ENCODE measurements at regions not wholly inside any gene's neighbourhood (a gene's known extent, or its start where the extent isn't known, plus 50 kb on each side); places are given as distances from the start of the nearest gene placed in this dataset.
"Not testable (repeated sequence)": the region's sequence is repeated elsewhere in the genome, so short reads cannot be mapped to it uniquely, and the experiment has no call there.

DNA sequence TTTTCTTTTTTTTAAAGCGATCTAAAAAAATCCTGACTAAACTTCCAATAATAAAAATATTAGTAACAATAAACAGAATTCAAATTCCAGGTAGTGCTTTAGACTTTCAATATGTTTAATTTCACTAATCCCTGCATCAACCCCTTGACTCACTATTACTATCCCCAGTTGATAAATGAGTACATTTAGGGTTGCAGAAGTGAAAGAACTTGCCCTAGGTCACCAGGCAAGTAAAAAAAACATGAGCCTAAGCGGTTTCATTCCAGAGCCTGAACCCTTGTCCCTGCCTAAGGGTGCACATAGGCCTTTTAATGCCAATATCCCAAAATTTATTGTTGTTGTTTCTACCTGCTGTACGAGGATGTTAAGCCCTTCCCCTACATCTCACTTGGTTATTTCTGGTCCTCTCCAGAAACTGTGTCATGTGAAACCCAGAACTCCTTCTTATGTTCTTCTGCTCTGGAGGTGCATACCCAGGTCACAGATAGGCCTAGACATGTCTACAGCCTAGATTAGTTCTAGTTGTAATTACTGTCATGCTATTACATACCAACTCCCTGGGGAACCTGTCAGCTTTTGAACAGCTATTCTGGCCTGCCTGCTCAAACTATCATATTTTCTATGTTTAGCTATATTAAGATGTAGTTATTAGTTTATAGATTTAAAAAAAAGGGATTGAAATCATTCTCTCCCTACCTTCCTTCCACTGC is 244.5 kb upstream of the PITX2 start:
- TF ChIP-seq POLR2A (IDR thresholded peaks at IDR 0.05) (no peak), EP300 (IDR thresholded peaks at IDR 0.05) (no peak)
- TF ChIP-seq, protein P1, sequence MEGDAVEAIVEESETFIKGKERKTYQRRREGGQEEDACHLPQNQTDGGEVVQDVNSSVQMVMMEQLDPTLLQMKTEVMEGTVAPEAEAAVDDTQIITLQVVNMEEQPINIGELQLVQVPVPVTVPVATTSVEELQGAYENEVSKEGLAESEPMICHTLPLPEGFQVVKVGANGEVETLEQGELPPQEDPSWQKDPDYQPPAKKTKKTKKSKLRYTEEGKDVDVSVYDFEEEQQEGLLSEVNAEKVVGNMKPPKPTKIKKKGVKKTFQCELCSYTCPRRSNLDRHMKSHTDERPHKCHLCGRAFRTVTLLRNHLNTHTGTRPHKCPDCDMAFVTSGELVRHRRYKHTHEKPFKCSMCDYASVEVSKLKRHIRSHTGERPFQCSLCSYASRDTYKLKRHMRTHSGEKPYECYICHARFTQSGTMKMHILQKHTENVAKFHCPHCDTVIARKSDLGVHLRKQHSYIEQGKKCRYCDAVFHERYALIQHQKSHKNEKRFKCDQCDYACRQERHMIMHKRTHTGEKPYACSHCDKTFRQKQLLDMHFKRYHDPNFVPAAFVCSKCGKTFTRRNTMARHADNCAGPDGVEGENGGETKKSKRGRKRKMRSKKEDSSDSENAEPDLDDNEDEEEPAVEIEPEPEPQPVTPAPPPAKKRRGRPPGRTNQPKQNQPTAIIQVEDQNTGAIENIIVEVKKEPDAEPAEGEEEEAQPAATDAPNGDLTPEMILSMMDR (IDR thresholded peaks at IDR 0.05), result no peak
- Histone ChIP-seq H3K27ac (no peak overlapping the region), H3K4me1 (ENCODE audit: insufficient read depth) (no peaks in the 10 kb centered on the region), H3K36me3 (no peaks in the 10 kb centered on the region), H3K27me3 (no peaks in the 10 kb centered on the region), H3K4me3 (no peak overlapping the region), H3K9me3 (no peaks in the 10 kb centered on the region)
- WGBS, 3 donors, result 77 to 83% (median 78%) methylated on average over 3 of the region's 3 CpGs
- intact Hi-C loops (cut with DNase I), result no loop called here
- DNase-seq, result no peak

DNA sequence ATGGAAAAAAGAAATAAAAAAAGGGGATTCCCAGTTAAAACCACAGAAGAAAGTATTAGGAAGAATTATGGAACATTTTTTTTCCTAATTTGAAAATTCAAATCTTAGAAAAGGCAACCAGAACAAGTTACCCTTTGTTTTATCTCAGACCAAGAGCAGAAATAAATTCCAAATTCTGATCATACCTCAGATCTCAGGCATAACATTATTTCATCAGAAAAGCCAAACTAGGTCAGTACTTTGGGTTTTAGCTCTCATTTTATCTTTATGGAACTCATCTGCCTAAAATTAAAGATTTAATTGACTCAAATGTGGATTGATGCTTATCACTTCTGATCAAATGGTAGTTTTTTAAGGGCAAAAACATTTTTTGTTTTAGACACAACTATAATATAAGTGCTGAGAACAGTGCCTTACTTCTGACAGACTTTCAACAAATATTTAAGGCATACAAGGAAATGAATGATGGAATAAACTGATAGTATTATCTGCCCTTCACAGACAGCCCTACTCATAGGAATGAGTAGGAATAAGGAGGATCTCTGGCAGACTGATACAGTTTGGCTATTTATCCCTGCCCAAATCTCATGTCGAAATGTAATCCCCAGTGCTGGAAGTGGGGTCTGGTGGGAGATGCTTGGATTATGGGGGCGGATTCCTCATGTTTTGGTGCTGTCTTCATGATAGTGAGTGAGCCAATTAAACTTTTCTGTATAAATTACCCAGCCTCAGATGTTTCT is 245.3 kb upstream of the PITX2 start:
- intact Hi-C loops (cut with DNase I), result no loop called here
- no peaks in the 10 kb centered on the region for H3K4me1 ChIP-seq (ENCODE audit: insufficient read depth)
- TF ChIP-seq EP300 (IDR thresholded peaks at IDR 0.05), result no peak
- TF ChIP-seq POLR2A (IDR thresholded peaks at IDR 0.05), result no peak
- TF ChIP-seq, protein P1 (IDR thresholded peaks at IDR 0.05), result no peak
- H3K27me3 ChIP-seq, result no peaks in the 10 kb centered on the region
- no peak overlapping the region for H3K27ac ChIP-seq
- WGBS, 3 donors, result 67 to 72% (median 69%) methylated on average over 2 of the region's 2 CpGs
- H3K9me3 ChIP-seq, result no peaks in the 10 kb centered on the region
- H3K36me3 ChIP-seq, result no peaks in the 10 kb centered on the region
- no peak overlapping the region for H3K4me3 ChIP-seq
- DNase-seq, result no peak

DNA sequence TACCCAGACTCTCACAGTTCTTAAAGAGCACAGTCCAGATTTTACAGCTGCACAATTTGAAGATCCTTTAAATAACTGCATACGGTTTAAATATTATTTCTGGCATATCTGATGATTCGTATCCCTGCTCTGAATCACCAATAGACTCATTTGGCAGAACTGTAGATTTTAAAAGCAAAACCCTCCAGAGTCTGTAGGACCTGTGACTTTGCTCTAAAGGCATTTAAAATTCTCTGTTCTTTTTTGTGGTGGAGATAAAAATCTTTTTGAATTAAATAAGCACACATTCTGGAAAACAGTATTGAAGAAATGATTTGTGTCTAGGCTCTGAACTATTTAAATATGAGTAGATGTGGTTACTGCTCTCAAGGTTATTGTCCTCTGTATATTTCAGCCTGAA is 246.2 kb upstream of the PITX2 start:
- WGBS, 3 donors, result 17 to 30% (median 24%) methylated on average over 2 of the region's 2 CpGs
- Histone ChIP-seq H3K9me3 (no peaks in the 10 kb centered on the region), H3K36me3 (no peaks in the 10 kb centered on the region), H3K27ac (no peak overlapping the region), H3K27me3 (no peaks in the 10 kb centered on the region), H3K4me1 (ENCODE audit: insufficient read depth) (no peaks in the 10 kb centered on the region), H3K4me3 (no peak overlapping the region)
- TF ChIP-seq POLR2A (IDR thresholded peaks at IDR 0.05) (no peak), EP300 (IDR thresholded peaks at IDR 0.05) (no peak)
- TF ChIP-seq, protein P1 (IDR thresholded peaks at IDR 0.05), result no peak
- no peak for DNase-seq
- intact Hi-C loops (cut with DNase I), result no loop called here

DNA sequence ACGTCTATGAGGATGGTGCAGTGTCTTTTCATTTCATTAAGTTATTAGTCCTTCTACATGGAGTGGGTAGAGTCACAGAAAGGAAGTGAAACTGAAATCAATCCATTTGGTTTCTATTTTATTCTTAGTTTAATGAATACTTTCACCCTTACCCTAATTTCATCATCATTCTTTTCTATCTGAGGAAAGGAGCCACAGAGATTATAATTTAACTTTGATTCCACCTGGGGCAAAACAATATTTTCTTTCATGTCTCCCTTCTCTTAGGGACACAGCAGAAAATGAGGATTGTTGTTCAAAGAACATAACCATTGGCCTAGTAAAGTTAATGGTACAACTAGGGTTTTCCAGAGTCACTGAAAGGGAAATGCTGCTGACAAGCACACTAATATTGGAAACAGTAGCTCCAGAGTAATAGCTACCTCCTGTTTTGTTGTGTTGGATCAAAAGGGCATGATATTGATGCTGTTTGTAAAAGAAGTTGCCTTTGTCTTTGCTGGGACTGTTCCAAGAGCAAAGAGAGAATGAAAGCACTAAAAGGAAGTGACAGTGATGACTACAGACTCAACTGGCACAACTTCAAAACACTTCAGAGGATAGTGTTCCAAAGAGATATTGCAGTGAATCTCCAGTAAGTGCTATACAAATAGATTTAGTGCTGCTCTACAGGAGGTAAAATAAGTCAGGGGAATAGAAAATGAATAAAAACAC is 247.1 kb upstream of the PITX2 start:
- no peak for DNase-seq
- H3K27ac ChIP-seq, result no peak overlapping the region
- no peaks in the 10 kb centered on the region for H3K36me3 ChIP-seq
- WGBS, 3 donors, result 70 to 83% (median 74%) methylated on average over 1 of the region's 1 CpG
- TF ChIP-seq, protein P1 (IDR thresholded peaks at IDR 0.05), result no peak
- no peak for TF ChIP-seq EP300 (IDR thresholded peaks at IDR 0.05)
- TF ChIP-seq POLR2A (IDR thresholded peaks at IDR 0.05), result no peak
- no peaks in the 10 kb centered on the region for H3K4me1 ChIP-seq (ENCODE audit: insufficient read depth)
- H3K27me3 ChIP-seq, result no peaks in the 10 kb centered on the region
- intact Hi-C loops (cut with DNase I), result no loop called here
- no peak overlapping the region for H3K4me3 ChIP-seq
- no peaks in the 10 kb centered on the region for H3K9me3 ChIP-seq

DNA sequence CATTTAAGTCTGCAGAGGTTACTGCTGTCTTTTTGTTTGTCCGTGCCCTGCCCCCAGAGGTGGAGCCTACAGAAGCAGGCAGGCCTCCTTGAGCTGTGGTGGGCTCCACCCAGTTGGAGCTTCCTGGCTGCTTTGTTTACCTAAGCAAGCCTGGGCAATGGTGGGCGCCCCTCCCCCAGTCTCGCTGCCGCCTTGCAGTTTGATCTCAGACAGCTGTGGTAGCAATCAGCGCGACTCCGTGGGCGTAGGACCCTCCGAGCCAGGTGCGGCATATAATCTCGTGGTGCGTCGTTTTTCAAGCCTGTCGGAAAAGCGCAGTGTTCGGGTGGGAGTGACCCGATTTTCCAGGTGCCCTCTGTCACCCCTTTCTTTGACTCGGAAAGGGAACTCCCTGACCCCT is 253.3 kb upstream of the PITX2 start:
- intact Hi-C loops (cut with DNase I); H3K4me3 ChIP-seq: not testable (repeated sequence)
- WGBS, 3 donors, result 72 to 79% (median 74%) methylated on average over 17 to 18 of the region's 18 CpGs

More for the DNA sequence above, 253.3 kb upstream of the PITX2 start:
- not testable (repeated sequence) for H3K4me1 ChIP-seq (ENCODE audit: insufficient read depth); H3K27ac ChIP-seq; H3K9me3 ChIP-seq; H3K27me3 ChIP-seq; DNase-seq; H3K36me3 ChIP-seq
